Neural cell (in vitro differentiated cells): ENCODE measurements at regions not wholly inside any gene's neighbourhood (a gene's known extent, or its start where the extent isn't known, plus 50 kb on each side); places are given as distances from the start of the nearest gene placed in this dataset.

ENCODE experiments used
- H2AFZ ChIP-seq: fragments of 200-600, 300-800 bp; sonication (generic), shearing (Covaris generic); 2 replicates; pipeline ENCODE4 v1.6.0; 2014; ENCODE audit warnings: low read depth, mild to moderate bottlenecking, antibody characterized with exemption, low read length, moderate library complexity
- H3F3A ChIP-seq: fragments of 200-600 bp; shearing (Covaris generic); 2 replicates; pipeline ENCODE4 v1.6.1; 2016; ENCODE audit warnings: mild to moderate bottlenecking, moderate library complexity, mixed read lengths, antibody characterized with exemption, low read length; ENCODE audit not compliant: insufficient read depth, poor library complexity, severe bottlenecking
- H3K27ac ChIP-seq: fragments of 200-600, 300-800 bp; sonication (generic), shearing (Covaris generic); 2 replicates; pipeline ENCODE4 v1.5.1; 2014; ENCODE audit warnings: mild to moderate bottlenecking, low read length, moderate library complexity
- H3K27me3 ChIP-seq: fragments of 300-800, 200-600 bp; sonication (generic), shearing (Covaris generic); 2 replicates; pipeline ENCODE4 v1.6.0; 2014; ENCODE audit warnings: mild to moderate bottlenecking, low read depth, low read length, moderate library complexity; ENCODE audit not compliant: insufficient read depth
- H3K36me3 ChIP-seq: fragments of 300-800, 200-600 bp; sonication (generic), shearing (Covaris generic); 2 replicates; pipeline ENCODE4 v1.5.1; 2014; ENCODE audit warnings: mild to moderate bottlenecking, antibody characterized with exemption, low read length, moderate library complexity; ENCODE audit not compliant: insufficient read depth
- H3K4me2 ChIP-seq: fragments of 300-800, 200-600 bp; sonication (generic), shearing (Covaris generic); 2 replicates; pipeline ENCODE4 v1.6.0; 2014; ENCODE audit warnings: mild to moderate bottlenecking, low read length
- H3K4me3 ChIP-seq: fragments of 300-800, 200-600 bp; sonication (generic), shearing (Covaris generic); 2 replicates; pipeline ENCODE4 v1.5.1; 2014; ENCODE audit warnings: mild to moderate bottlenecking, low read length, moderate library complexity
- H3K79me2 ChIP-seq: fragments of 200-600 bp; shearing (Covaris generic); replicated peaks from 2 replicates; pipeline ENCODE4 v1.6.0; 2014; ENCODE audit warnings: mild to moderate bottlenecking, low read length, moderate library complexity; ENCODE audit not compliant: insufficient read depth
- H3K9ac ChIP-seq: fragments of 300-800, 200-600 bp; sonication (generic), shearing (Covaris generic); 2 replicates; pipeline ENCODE4 v1.6.1; 2016; ENCODE audit warnings: mild to moderate bottlenecking, low read length, mixed read lengths
- H3K9me2 ChIP-seq: fragments of 200-600 bp; shearing (Covaris generic); 2 replicates; pipeline ENCODE4 v1.6.1; 2016; ENCODE audit warnings: mild to moderate bottlenecking, low read length, mixed read lengths; ENCODE audit not compliant: insufficient read depth
- H3K9me3 ChIP-seq: fragments of 200-600, 300-800 bp; sonication (generic), shearing (Covaris generic); 2 replicates; pipeline ENCODE4 v1.6.1; 2016; ENCODE audit warnings: mild to moderate bottlenecking, mixed run types, low read length, moderate library complexity, mixed read lengths
- H4K20me1 ChIP-seq: fragments of 200-600 bp; shearing (Covaris generic); 2 replicates; pipeline ENCODE4 v1.6.1; 2016; ENCODE audit warnings: mild to moderate bottlenecking, mixed run types; ENCODE audit not compliant: insufficient read depth
- EP300 ChIP-seq: fragments of 450-650 bp; conservative IDR thresholded peaks from 2 replicates; pipeline ENCODE4 v1.6.1; 2014; ENCODE audit warnings: antibody characterized with exemption, mild to moderate bottlenecking, moderate library complexity; ENCODE audit not compliant: poor library complexity, severe bottlenecking
- EZH2 ChIP-seq: fragments of 200-600, 300-800 bp; shearing (Covaris generic), sonication (generic); IDR thresholded peaks from 2 replicates; pipeline ENCODE4 v1.6.1; 2014; ENCODE audit warnings: antibody characterized with exemption, low read length, borderline replicate concordance, mild to moderate bottlenecking; ENCODE audit not compliant: insufficient read depth, poor library complexity, severe bottlenecking
- MXI1 ChIP-seq: fragments of 450-650 bp; conservative IDR thresholded peaks from 2 replicates; pipeline ENCODE4 v1.6.1; 2014; ENCODE audit warnings: antibody characterized with exemption, mild to moderate bottlenecking; ENCODE audit not compliant: poor library complexity, severe bottlenecking
- POLR2AphosphoS5 ChIP-seq: IDR thresholded peaks from 2 replicates; pipeline ENCODE4 v1.6.1; 2012
- RAD21 ChIP-seq: fragments of 450-650 bp; conservative IDR thresholded peaks from 2 replicates; pipeline ENCODE4 v1.6.1; 2014; ENCODE audit warnings: antibody characterized with exemption, mild to moderate bottlenecking, moderate library complexity
- SMC3 ChIP-seq: fragments of 450-650 bp; conservative IDR thresholded peaks from 2 replicates; pipeline ENCODE4 v1.6.1; 2014; ENCODE audit warnings: antibody characterized with exemption, mild to moderate bottlenecking, moderate library complexity; ENCODE audit not compliant: poor library complexity
- TAF1 ChIP-seq: IDR thresholded peaks from 2 replicates; pipeline ENCODE4 v1.6.1; 2012; ENCODE audit warnings: low read depth
- TF ChIP-seq, protein P1 (sequence below): fragments of 450-650 bp; IDR thresholded peaks from 2 replicates; pipeline ENCODE4 v1.5.1; 2014; ENCODE audit warnings: antibody characterized with exemption, mild to moderate bottlenecking, moderate library complexity; ENCODE audit not compliant: poor library complexity, severe bottlenecking
- TF ChIP-seq, protein P2 (sequence below): IDR thresholded peaks from 2 replicates; pipeline ENCODE4 v1.6.1; 2012; ENCODE audit warnings: borderline replicate concordance

DNA sequence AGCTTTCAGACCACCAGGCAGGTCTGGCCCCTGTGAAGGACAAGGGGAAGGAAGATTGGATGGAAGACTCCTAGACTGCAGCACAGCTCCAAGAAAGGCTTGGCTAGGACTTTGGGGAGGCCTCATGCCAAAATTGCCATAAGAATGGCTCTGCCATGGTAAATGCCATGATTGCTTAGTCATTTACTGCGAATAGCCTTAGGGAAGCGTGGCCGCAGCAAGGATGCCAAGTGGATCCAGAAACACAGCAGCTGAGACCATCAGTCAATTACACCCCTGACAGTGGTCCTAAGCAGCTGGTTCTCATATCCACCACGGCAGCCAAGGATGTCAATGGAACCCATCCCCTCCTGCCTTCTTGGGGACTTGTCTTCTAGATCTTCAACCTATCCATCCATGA is 88.2 kb upstream of the AUTS2 start:
- H3K4me3 ChIP-seq = no peak overlapping the region
- no peaks in the 10 kb centered on the region for H3K36me3 ChIP-seq
- no peaks in the 10 kb centered on the region for H3K79me2 ChIP-seq
- no peak overlapping the region for H3K9ac ChIP-seq
- H3K9me2 ChIP-seq = no peaks in the 10 kb centered on the region
- H3K27ac ChIP-seq = no peak overlapping the region
- no peak for TF ChIP-seq SMC3
- no peak for TF ChIP-seq MXI1
- no peak for TF ChIP-seq EZH2
- no peak for TF ChIP-seq RAD21
- TF ChIP-seq, protein P1, sequence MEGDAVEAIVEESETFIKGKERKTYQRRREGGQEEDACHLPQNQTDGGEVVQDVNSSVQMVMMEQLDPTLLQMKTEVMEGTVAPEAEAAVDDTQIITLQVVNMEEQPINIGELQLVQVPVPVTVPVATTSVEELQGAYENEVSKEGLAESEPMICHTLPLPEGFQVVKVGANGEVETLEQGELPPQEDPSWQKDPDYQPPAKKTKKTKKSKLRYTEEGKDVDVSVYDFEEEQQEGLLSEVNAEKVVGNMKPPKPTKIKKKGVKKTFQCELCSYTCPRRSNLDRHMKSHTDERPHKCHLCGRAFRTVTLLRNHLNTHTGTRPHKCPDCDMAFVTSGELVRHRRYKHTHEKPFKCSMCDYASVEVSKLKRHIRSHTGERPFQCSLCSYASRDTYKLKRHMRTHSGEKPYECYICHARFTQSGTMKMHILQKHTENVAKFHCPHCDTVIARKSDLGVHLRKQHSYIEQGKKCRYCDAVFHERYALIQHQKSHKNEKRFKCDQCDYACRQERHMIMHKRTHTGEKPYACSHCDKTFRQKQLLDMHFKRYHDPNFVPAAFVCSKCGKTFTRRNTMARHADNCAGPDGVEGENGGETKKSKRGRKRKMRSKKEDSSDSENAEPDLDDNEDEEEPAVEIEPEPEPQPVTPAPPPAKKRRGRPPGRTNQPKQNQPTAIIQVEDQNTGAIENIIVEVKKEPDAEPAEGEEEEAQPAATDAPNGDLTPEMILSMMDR = no peak
- TF ChIP-seq EP300 = no peak
- TF ChIP-seq, protein P2, sequence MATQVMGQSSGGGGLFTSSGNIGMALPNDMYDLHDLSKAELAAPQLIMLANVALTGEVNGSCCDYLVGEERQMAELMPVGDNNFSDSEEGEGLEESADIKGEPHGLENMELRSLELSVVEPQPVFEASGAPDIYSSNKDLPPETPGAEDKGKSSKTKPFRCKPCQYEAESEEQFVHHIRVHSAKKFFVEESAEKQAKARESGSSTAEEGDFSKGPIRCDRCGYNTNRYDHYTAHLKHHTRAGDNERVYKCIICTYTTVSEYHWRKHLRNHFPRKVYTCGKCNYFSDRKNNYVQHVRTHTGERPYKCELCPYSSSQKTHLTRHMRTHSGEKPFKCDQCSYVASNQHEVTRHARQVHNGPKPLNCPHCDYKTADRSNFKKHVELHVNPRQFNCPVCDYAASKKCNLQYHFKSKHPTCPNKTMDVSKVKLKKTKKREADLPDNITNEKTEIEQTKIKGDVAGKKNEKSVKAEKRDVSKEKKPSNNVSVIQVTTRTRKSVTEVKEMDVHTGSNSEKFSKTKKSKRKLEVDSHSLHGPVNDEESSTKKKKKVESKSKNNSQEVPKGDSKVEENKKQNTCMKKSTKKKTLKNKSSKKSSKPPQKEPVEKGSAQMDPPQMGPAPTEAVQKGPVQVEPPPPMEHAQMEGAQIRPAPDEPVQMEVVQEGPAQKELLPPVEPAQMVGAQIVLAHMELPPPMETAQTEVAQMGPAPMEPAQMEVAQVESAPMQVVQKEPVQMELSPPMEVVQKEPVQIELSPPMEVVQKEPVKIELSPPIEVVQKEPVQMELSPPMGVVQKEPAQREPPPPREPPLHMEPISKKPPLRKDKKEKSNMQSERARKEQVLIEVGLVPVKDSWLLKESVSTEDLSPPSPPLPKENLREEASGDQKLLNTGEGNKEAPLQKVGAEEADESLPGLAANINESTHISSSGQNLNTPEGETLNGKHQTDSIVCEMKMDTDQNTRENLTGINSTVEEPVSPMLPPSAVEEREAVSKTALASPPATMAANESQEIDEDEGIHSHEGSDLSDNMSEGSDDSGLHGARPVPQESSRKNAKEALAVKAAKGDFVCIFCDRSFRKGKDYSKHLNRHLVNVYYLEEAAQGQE = no peak
- no peak for TF ChIP-seq TAF1
- TF ChIP-seq POLR2AphosphoS5 = no peak
- H3K9me3 ChIP-seq = no peaks in the 10 kb centered on the region
- H3K27me3 ChIP-seq = peaks cover 2% of the 10 kb centered on the region
- H4K20me1 ChIP-seq = no peaks in the 10 kb centered on the region
- H3K4me2 ChIP-seq = no peak overlapping the region
- no peaks in the 10 kb centered on the region for H3F3A ChIP-seq
- H2AFZ ChIP-seq = no peak overlapping the region

- no peak overlapping the region for H3K9ac ChIP-seq
- H4K20me1 ChIP-seq = no peaks in the 10 kb centered on the region
- H3K27me3 ChIP-seq = peaks cover 53% of the 10 kb centered on the region
- H3K9me3 ChIP-seq = no peaks in the 10 kb centered on the region
- no peaks in the 10 kb centered on the region for H3K9me2 ChIP-seq
- no peak overlapping the region for H3K4me2 ChIP-seq
- no peaks in the 10 kb centered on the region for H3F3A ChIP-seq
- H3K4me3 ChIP-seq = no peak overlapping the region
- no peak overlapping the region for H2AFZ ChIP-seq
- H3K36me3 ChIP-seq = no peaks in the 10 kb centered on the region
- no peaks in the 10 kb centered on the region for H3K79me2 ChIP-seq
- no peak for TF ChIP-seq EP300
- TF ChIP-seq, protein P1 = no peak
- no peak for TF ChIP-seq EZH2
- TF ChIP-seq RAD21 = no peak
- no peak for TF ChIP-seq SMC3
- no peak for TF ChIP-seq POLR2AphosphoS5
- no peak for TF ChIP-seq MXI1
- TF ChIP-seq TAF1 = no peak
- TF ChIP-seq, protein P2 = no peak
- H3K27ac ChIP-seq = no peak overlapping the region
Observed at GRCh38 chr7:69515495-69516212, 82.6 kb upstream of the AUTS2 start.
